GM10266 (cell line): ENCODE measurements at regions not wholly inside any gene's neighbourhood (a gene's known extent, or its start where the extent isn't known, plus 50 kb on each side); places are given as distances from the start of the nearest gene placed in this dataset.

Source experiments
- DNase-seq: peaks from one replicate; pipeline ENCODE4 v3.0.0; 2012; ENCODE audit errors: extremely low spot score
- CTCF ChIP-seq: IDR thresholded peaks from 2 replicates; pipeline ENCODE4 v1.5.1; 2012; ENCODE audit warnings: mild to moderate bottlenecking, low read depth; ENCODE audit not compliant: control insufficient read depth, insufficient read depth; ENCODE audit errors: missing control alignments

GRCh38 chr12:60052483-60052882, 456.7 kb downstream of the SLC16A7 start:
- no peak for TF ChIP-seq CTCF
- DNase-seq: no peak

GRCh38 chr12:60059180-60059579, 463.4 kb downstream of the SLC16A7 start:
- no peak for TF ChIP-seq CTCF
- DNase-seq: no peak

GRCh38 chr12:60066655-60067054, 470.8 kb downstream of the SLC16A7 start:
- TF ChIP-seq CTCF: no peak

GRCh38 chr12:60070552-60070951, 474.7 kb downstream of the SLC16A7 start:
- DNase-seq: no peak
- no peak for TF ChIP-seq CTCF

More at GRCh38 chr12:60066655-60067054, 470.8 kb downstream of the SLC16A7 start:
- no peak for DNase-seq

- TF ChIP-seq CTCF: no peak
- no peak for DNase-seq
Measured at GRCh38 chr12:60071759-60072191, 475.9 kb downstream of the SLC16A7 start.

- no peak for DNase-seq
- TF ChIP-seq CTCF: no peak
Measured at GRCh38 chr12:60072911-60073310, 477.1 kb downstream of the SLC16A7 start.

GRCh38 chr12:60075091-60075490, 479.3 kb downstream of the SLC16A7 start:
- no peak for TF ChIP-seq CTCF
- no peak for DNase-seq
